Right atrium auricular region (tissue), 2 donors: ENCODE measurements at regions not wholly inside any gene's neighbourhood (a gene's known extent, or its start where the extent isn't known, plus 50 kb on each side); places are given as distances from the start of the nearest gene placed in this dataset.

ENCODE experiments used
- DNase-seq: peaks from one replicate; pipeline ENCODE4 v3.0.0-alpha.2; 2019; ENCODE audit warnings: low spot score
- H3K27ac ChIP-seq, 2 donors: fragments of 200-600 bp; sonication (generic); 1 replicate in 1 of 2; 2 replicates in 1 of 2; pipeline ENCODE4 v1.5.1; 2016 to 2019
- H3K27me3 ChIP-seq, 2 donors: fragments of 200-600 bp; sonication (generic); one replicate each; pipeline versions ENCODE4 v1.5.1 to v1.6.0; 2017 to 2019
- H3K36me3 ChIP-seq: fragments of 200-600 bp; sonication (generic); one replicate; pipeline ENCODE4 v1.5.1; 2016
- H3K4me1 ChIP-seq, 2 donors: fragments of 200-600 bp; sonication (generic); one replicate each; pipeline versions ENCODE4 v1.5.1 to v1.6.0; 2017 to 2019
- H3K4me3 ChIP-seq, 2 donors: fragments of 200-600 bp; sonication (generic); 1 replicate in 1 of 2; 2 replicates in 1 of 2; pipeline ENCODE4 v1.5.1; 2017 to 2019; ENCODE audit warnings: mild to moderate bottlenecking in 1 of 2, moderate library complexity in 1 of 2
- H3K9me3 ChIP-seq, 2 donors: fragments of 200-600 bp; sonication (generic); one replicate each; pipeline ENCODE4 v1.5.1; 2019
- TF ChIP-seq, protein P1 (sequence below), 2 donors: fragments of 200-600 bp; sonication (generic); IDR thresholded peaks; one replicate each; pipeline ENCODE4 v1.5.1; 2019; ENCODE audit warnings: antibody characterized with exemption in 2 of 2

DNA sequence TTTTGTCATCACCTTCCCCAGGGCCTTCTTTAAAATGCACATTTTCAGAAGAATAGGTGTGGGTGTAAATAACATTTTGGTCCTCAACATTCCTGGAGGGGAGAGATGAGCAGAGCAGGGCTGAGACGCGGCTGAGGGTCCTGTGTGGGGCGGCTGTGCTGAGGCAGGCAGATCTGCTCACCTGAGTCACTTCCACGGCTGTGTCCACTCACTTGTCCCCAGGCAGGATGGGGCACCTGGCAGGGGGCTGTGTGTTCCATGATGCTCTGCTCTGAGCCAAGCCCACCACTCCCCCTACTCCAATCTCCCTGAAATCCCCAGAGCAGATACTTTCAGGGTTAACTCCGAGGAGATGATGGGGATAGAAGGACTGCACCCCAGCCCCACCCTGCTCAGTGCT is 93.8 kb downstream of the GLRX3 start:
- TF ChIP-seq, protein P1, sequence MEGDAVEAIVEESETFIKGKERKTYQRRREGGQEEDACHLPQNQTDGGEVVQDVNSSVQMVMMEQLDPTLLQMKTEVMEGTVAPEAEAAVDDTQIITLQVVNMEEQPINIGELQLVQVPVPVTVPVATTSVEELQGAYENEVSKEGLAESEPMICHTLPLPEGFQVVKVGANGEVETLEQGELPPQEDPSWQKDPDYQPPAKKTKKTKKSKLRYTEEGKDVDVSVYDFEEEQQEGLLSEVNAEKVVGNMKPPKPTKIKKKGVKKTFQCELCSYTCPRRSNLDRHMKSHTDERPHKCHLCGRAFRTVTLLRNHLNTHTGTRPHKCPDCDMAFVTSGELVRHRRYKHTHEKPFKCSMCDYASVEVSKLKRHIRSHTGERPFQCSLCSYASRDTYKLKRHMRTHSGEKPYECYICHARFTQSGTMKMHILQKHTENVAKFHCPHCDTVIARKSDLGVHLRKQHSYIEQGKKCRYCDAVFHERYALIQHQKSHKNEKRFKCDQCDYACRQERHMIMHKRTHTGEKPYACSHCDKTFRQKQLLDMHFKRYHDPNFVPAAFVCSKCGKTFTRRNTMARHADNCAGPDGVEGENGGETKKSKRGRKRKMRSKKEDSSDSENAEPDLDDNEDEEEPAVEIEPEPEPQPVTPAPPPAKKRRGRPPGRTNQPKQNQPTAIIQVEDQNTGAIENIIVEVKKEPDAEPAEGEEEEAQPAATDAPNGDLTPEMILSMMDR (IDR thresholded peaks at IDR 0.05): no peak
- Histone ChIP-seq H3K27ac (no peak overlapping the region), H3K4me3 (no peak overlapping the region), H3K36me3 (no peaks in the 10 kb centered on the region), H3K9me3 (peaks cover 0 to 14% of the 10 kb centered on the region in 2 donors), H3K4me1 (no peaks in the 10 kb centered on the region), H3K27me3 (no peaks in the 10 kb centered on the region)
- no peak for DNase-seq

GRCh38 chr10:130230611-130231010 is 94.4 kb downstream of the GLRX3 start:
- Histone ChIP-seq H3K27ac (no peak overlapping the region), H3K4me3 (no peak overlapping the region), H3K9me3 (peaks cover 0 to 14% of the 10 kb centered on the region in 2 donors), H3K27me3 (no peaks in the 10 kb centered on the region), H3K36me3 (no peaks in the 10 kb centered on the region), H3K4me1 (no peaks in the 10 kb centered on the region)
- TF ChIP-seq, protein P1 (IDR thresholded peaks at IDR 0.05): no peak
- DNase-seq: no peak

DNA sequence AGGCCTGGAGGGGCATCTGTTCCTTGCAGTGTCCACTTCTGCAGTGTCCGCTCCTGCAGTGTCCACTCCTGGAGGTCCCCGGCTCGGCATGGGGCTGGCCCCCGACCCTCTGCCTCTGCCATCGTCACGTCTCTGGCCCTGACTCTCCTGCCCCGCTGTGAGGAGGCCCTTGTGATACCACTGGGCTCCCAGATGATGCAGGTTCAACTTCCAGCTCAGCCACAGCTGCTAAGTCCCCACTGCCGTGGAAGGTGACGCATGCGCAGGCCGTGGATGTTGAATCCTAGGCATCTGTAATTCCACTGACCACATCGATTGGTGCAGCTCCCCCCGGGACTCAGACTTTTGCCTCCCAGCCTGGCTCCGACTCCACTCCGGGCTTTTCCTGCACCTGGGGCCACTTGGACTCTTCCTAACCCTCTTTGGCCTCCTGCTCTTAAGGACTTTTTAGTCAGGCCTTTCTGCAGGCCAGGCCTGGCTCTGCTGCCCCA is 95.1 kb downstream of the GLRX3 start:
- H3K4me3 ChIP-seq: no peak overlapping the region
- H3K9me3 ChIP-seq: peaks cover 0 to 14% of the 10 kb centered on the region in 2 donors
- TF ChIP-seq, protein P1 (IDR thresholded peaks at IDR 0.05): no peak
- no peak for DNase-seq
- H3K27ac ChIP-seq: no peak overlapping the region
- no peaks in the 10 kb centered on the region for H3K27me3 ChIP-seq
- no peaks in the 10 kb centered on the region for H3K4me1 ChIP-seq
- no peaks in the 10 kb centered on the region for H3K36me3 ChIP-seq

GRCh38 chr10:130232166-130233034 is 96.2 kb downstream of the GLRX3 start:
- DNase-seq: no peak
- Histone ChIP-seq H3K36me3 (no peaks in the 10 kb centered on the region), H3K4me3 (no peak overlapping the region), H3K27ac (no peak overlapping the region), H3K27me3 (no peaks in the 10 kb centered on the region), H3K4me1 (no peaks in the 10 kb centered on the region), H3K9me3 (peaks cover 0 to 7% of the 10 kb centered on the region in 2 donors)
- TF ChIP-seq, protein P1 (IDR thresholded peaks at IDR 0.05): no peak

GRCh38 chr10:130233035-130233360 is 96.8 kb downstream of the GLRX3 start:
- Histone ChIP-seq H3K9me3 (peaks cover 0 to 2% of the 10 kb centered on the region in 2 donors), H3K4me1 (no peaks in the 10 kb centered on the region), H3K27me3 (no peaks in the 10 kb centered on the region), H3K4me3 (no peak overlapping the region), H3K36me3 (no peaks in the 10 kb centered on the region), H3K27ac (no peak overlapping the region)
- TF ChIP-seq, protein P1 (IDR thresholded peaks at IDR 0.05): no peak
- DNase-seq: no peak
